HCT116 (cell line): ENCODE measurements at regions not wholly inside any gene's neighbourhood (a gene's known extent, or its start where the extent isn't known, plus 50 kb on each side); places are given as distances from the start of the nearest gene placed in this dataset.

Experiments used
- ATAC-seq: fragments of 200-7000 bp; cut with Tn5 transposase; 2 replicates; pipeline ENCODE4 v1.9.1; 2020; ENCODE audit warnings: mild to moderate bottlenecking, moderate library complexity
- BruUV-seq: library from RNA; stranded (reverse); fragments of 400-500 nt; replicated peaks from 2 replicates; lab custom pipeline; 2021; lab: Mats Ljungman, UMichigan
- CTCF ChIA-PET: fragments of 300-600 bp; sonication (Branson Sonifier 250); formaldehyde crosslinking; loops from one replicate; lab custom pipeline; 2021; ENCODE audit warnings: antibody characterized with exemption; lab: Charles Lee
- POLR2A ChIA-PET: fragments of 300-600, 350-600 bp; sonication (Branson Sonifier 250); formaldehyde crosslinking; loops from one replicate; lab custom pipeline; 2021; ENCODE audit warnings: antibody characterized with exemption; lab: Charles Lee
- RAD21 ChIA-PET, 2 experiments: fragments of 300-600 bp; sonication (Branson Sonifier 250); formaldehyde crosslinking; loops; one replicate each; lab custom pipeline; 2023; ENCODE audit warnings: low total read pairs in 2 of 2; ENCODE audit not compliant: uncharacterized antibody in 2 of 2, unreplicated experiment in 2 of 2, low non-redundant PET in 1 of 2; lab: Charles Lee
- DNase-seq: peaks from one replicate; pipeline ENCODE4 v3.0.0-alpha.2; 2010; ENCODE audit warnings: low read depth, low spot score
- H2AFZ ChIP-seq: fragments of 200-600 bp; shearing (Covaris generic), sonication (generic); 2 replicates; pipeline ENCODE4 v1.6.1; 2017; ENCODE audit warnings: low read depth, mixed run types, mixed read lengths, antibody characterized with exemption, low read length; ENCODE audit not compliant: poor library complexity, severe bottlenecking
- H3K27ac ChIP-seq: 2 replicates; pipeline ENCODE4 v1.5.1; 2012; ENCODE audit warnings: low read depth, low read length
- H3K27me3 ChIP-seq: fragments of 200-600 bp; sonication (generic); 2 replicates; pipeline ENCODE4 v1.6.1; 2016; ENCODE audit warnings: mixed run types, low read length, mixed read lengths; ENCODE audit not compliant: insufficient read depth
- H3K36me3 ChIP-seq, 2 experiments: fragments of 200-500 bp in 1 of 2; fragments of 200-600 bp in 1 of 2; sonication (Bioruptor generic) in 1 of 2; sonication (generic) in 1 of 2; 2 replicates each; pipeline versions ENCODE4 v1.5.1 to v1.6.1; 2014 to 2016; ENCODE audit warnings: low read length in 2 of 2, inconsistent platforms in 1 of 2, mixed read lengths in 1 of 2, mixed run types in 1 of 2; ENCODE audit not compliant: insufficient read depth in 2 of 2, control insufficient read depth in 1 of 2
- H3K4me1 ChIP-seq, 2 experiments: fragments of 200-600 bp in 1 of 2; sonication (generic) in 1 of 2; 2 replicates each; pipeline versions ENCODE4 v1.5.1 to v1.6.1; 2012 to 2017; ENCODE audit warnings: low read length in 2 of 2, inconsistent platforms in 1 of 2, mild to moderate bottlenecking in 1 of 2, mixed read lengths in 1 of 2, mixed run types in 1 of 2, moderate library complexity in 1 of 2; ENCODE audit not compliant: insufficient read depth in 2 of 2, control insufficient read depth in 1 of 2
- H3K4me2 ChIP-seq: fragments of 200-600 bp; sonication (generic); 2 replicates; pipeline ENCODE4 v1.6.1; 2017; ENCODE audit warnings: mixed run types, low read length, mixed read lengths
- H3K4me3 ChIP-seq, 2 experiments: fragments of 200-600 bp in 1 of 2; sonication (generic) in 1 of 2; replicated peaks in 1 of 2; 2 replicates each; pipeline ENCODE4 v1.5.1; 2011 to 2016; ENCODE audit warnings: low read length in 2 of 2, control low read depth in 1 of 2, low read depth in 1 of 2, mild to moderate bottlenecking in 1 of 2, mixed read lengths in 1 of 2, mixed run types in 1 of 2
- H3K79me2 ChIP-seq: fragments of 200-600 bp; sonication (generic); 2 replicates; pipeline ENCODE4 v1.6.1; 2017; ENCODE audit warnings: mild to moderate bottlenecking, mixed run types, low read length, moderate library complexity, mixed read lengths; ENCODE audit not compliant: insufficient read depth
- H3K9ac ChIP-seq: fragments of 200-600 bp; sonication (generic); 2 replicates; pipeline ENCODE4 v1.6.1; 2016; ENCODE audit warnings: low read length, mixed read lengths
- H3K9me2 ChIP-seq: fragments of 200-600 bp; sonication (generic), shearing (Covaris generic); 2 replicates; pipeline ENCODE4 v1.6.1; 2017; ENCODE audit warnings: mixed run types, mild to moderate bottlenecking, moderate library complexity; ENCODE audit not compliant: insufficient read depth
- H3K9me3 ChIP-seq, 2 experiments: fragments of 200-500 bp in 1 of 2; fragments of 200-600 bp in 1 of 2; sonication (Bioruptor generic) in 1 of 2; sonication (generic) in 1 of 2; 2 replicates each; pipeline ENCODE4 v1.6.1; 2014 to 2017; ENCODE audit warnings: low read length in 2 of 2, mixed read lengths in 2 of 2, inconsistent platforms in 1 of 2, low read depth in 1 of 2, mild to moderate bottlenecking in 1 of 2, mixed run types in 1 of 2, moderate library complexity in 1 of 2; ENCODE audit not compliant: control insufficient read depth in 1 of 2, insufficient read depth in 1 of 2
- H4K20me1 ChIP-seq: fragments of 200-600 bp; sonication (generic), shearing (Covaris generic); 2 replicates; pipeline ENCODE4 v1.6.1; 2017; ENCODE audit warnings: mixed run types, mild to moderate bottlenecking, moderate library complexity; ENCODE audit not compliant: insufficient read depth
- CBX3 ChIP-seq: IDR thresholded peaks from 2 replicates; pipeline ENCODE4 v1.6.1; 2012; ENCODE audit warnings: low read depth
- EGR1 ChIP-seq: IDR thresholded peaks from 2 replicates; pipeline ENCODE4 v1.6.1; 2012; ENCODE audit warnings: low read depth
- ELF1 ChIP-seq: IDR thresholded peaks from 2 replicates; pipeline ENCODE4 v1.6.1; 2012; ENCODE audit warnings: low read depth, borderline replicate concordance
- EZH2 ChIP-seq: fragments of 200-600 bp; sonication (generic); IDR thresholded peaks from 2 replicates; pipeline ENCODE4 v1.6.1; 2017; ENCODE audit warnings: antibody characterized with exemption, mixed run types
- FOSL1 ChIP-seq: IDR thresholded peaks from 2 replicates; pipeline ENCODE4 v1.6.1; 2012; ENCODE audit warnings: low read depth
- JUND ChIP-seq: IDR thresholded peaks from 2 replicates; pipeline ENCODE4 v1.6.1; 2012
- POLR2A ChIP-seq: IDR thresholded peaks from 2 replicates; pipeline ENCODE4 v1.7.0; 2011; ENCODE audit warnings: borderline replicate concordance; ENCODE audit not compliant: insufficient read depth, insufficient read length; ENCODE audit errors: extremely low read depth
- POLR2AphosphoS5 ChIP-seq: IDR thresholded peaks from 2 replicates; pipeline ENCODE4 v1.6.1; 2011; ENCODE audit warnings: mild to moderate bottlenecking, low read depth, low read length, moderate library complexity
- SIN3A ChIP-seq: IDR thresholded peaks from 2 replicates; pipeline ENCODE4 v1.6.1; 2012; ENCODE audit warnings: low read depth
- SP1 ChIP-seq: IDR thresholded peaks from 2 replicates; pipeline ENCODE4 v1.6.1; 2012; ENCODE audit warnings: low read depth
- TCF7L2 ChIP-seq: IDR thresholded peaks from 2 replicates; pipeline ENCODE4 v1.7.0; 2011; ENCODE audit warnings: borderline replicate concordance, inconsistent platforms; ENCODE audit not compliant: insufficient read depth, insufficient read length; ENCODE audit errors: extremely low read depth
- YY1 ChIP-seq: IDR thresholded peaks from 2 replicates; pipeline ENCODE4 v1.6.1; 2011; ENCODE audit warnings: low read length, low read depth, moderate library complexity, mild to moderate bottlenecking; ENCODE audit not compliant: insufficient replicate concordance; ENCODE audit errors: extremely low read depth
- ZBTB33 ChIP-seq: IDR thresholded peaks from 2 replicates; pipeline ENCODE4 v1.6.1; 2011; ENCODE audit warnings: mild to moderate bottlenecking, low read length, moderate library complexity; ENCODE audit not compliant: insufficient replicate concordance; ENCODE audit errors: extremely low read depth
- ZFX ChIP-seq: fragments of 450-650 bp; IDR thresholded peaks from 2 replicates; pipeline ENCODE4 v1.6.1; 2017
- intact Hi-C: fragments of 100-400 bp; cut with micrococcal nuclease; formaldehyde crosslinking; loops from 2 replicates; pipeline ENCODE4 v1.10.0; 2022
- TF ChIP-seq, protein P1 (sequence below): IDR thresholded peaks from 2 replicates; pipeline ENCODE4 v1.6.1; 2012
- TF ChIP-seq, protein P2 (sequence below), 3 experiments: fragments of 200-600 bp in 1 of 3; sonication (generic) in 1 of 3; IDR thresholded peaks in 2 of 3; conservative IDR thresholded peaks in 1 of 3; 2 replicates each; pipeline ENCODE4 v1.5.1; 2012 to 2017; ENCODE audit warnings: low read depth in 2 of 3, low read length in 2 of 3, antibody characterized with exemption in 1 of 3, borderline replicate concordance in 1 of 3, control low read depth in 1 of 3, mild to moderate bottlenecking in 1 of 3, mixed read lengths in 1 of 3, mixed run types in 1 of 3, moderate library complexity in 1 of 3; ENCODE audit not compliant: insufficient read depth in 1 of 3

DNA sequence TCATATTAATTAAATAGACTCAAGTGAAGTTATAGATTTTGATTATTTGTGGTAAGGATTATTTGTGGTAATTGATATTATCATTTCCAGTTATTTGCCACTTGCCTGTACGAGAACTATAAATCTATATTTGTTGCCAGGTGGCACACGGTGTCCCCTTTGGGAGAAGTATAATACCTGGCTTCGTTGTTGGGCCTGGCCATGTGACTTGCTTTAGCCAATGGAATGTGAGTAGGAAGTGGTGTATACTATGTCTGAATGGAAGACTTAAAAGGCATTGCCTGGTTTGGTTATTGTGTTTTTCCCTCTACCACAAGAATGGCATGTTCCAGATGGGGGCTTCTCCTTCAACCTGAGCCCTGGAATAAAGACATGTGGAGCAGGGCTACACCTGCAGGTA lies 228.1 kb downstream of the CDC5L start (continued):
- TF ChIP-seq POLR2A (no peak), TCF7L2 (no peak), ZFX (no peak), CBX3 (no peak), SIN3A (no peak)
- TF ChIP-seq, all 23 proteins: peak for 0

DNA sequence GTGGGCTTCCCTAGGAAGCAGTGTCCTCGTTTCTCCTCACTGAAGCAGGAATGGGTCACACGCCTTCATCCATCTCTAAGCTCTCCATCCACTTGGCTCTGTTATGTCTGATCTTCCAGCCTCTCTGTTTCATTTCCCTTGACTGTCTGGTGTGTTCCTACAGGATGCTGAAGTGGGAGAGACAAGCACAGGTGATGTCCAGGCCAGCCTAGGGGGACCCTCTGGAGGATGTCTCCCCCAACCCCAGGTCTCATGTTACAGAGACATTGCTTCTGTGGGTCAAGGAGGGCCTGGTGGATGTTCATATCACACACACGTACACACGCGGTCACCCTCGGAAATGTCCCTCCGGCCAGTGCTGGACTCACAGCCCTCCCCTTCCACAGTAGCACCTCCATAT lies 229.9 kb downstream of the CDC5L start:
- POLR2A ChIA-PET, result no interaction called here
- no peaks in the 10 kb centered on the region for H3K9me2 ChIP-seq
- TF ChIP-seq EGR1, result no peak
- TF ChIP-seq SP1, result no peak
- TF ChIP-seq, protein P1, sequence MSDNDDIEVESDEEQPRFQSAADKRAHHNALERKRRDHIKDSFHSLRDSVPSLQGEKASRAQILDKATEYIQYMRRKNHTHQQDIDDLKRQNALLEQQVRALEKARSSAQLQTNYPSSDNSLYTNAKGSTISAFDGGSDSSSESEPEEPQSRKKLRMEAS, result no peak
- no peak for TF ChIP-seq SIN3A
- TF ChIP-seq POLR2AphosphoS5, result no peak
- no peak for TF ChIP-seq ELF1
- no peak for TF ChIP-seq ZFX
- TF ChIP-seq, all 23 proteins: peak for 0
- H3K79me2 ChIP-seq, result no peaks in the 10 kb centered on the region
- H2AFZ ChIP-seq, result no peak overlapping the region
- no peaks in the 10 kb centered on the region for H3K27me3 ChIP-seq
- CTCF ChIA-PET, result no interaction called here
- H3K36me3 ChIP-seq, result no peaks in the 10 kb centered on the region
- no peaks in the 10 kb centered on the region for H3K9me3 ChIP-seq
- H3K4me1 ChIP-seq, result no peaks in the 10 kb centered on the region
- no TSS peak for BruUV-seq
- ATAC-seq (no peak), DNase-seq (no peak)
- no peak overlapping the region for H3K4me2 ChIP-seq
- RAD21 ChIA-PET, result no interaction called here
- no peaks in the 10 kb centered on the region for H4K20me1 ChIP-seq
- H3K27ac ChIP-seq, result no peak overlapping the region
- no peak overlapping the region for H3K4me3 ChIP-seq
- H3K9ac ChIP-seq, result no peak overlapping the region
- intact Hi-C loops, result no loop called here

- Histone ChIP-seq H3K36me3 (no peaks in the 10 kb centered on the region), H3K4me2 (no peak overlapping the region), H3K9ac (no peak overlapping the region), H3K9me2 (no peaks in the 10 kb centered on the region), H3K4me3 (no peak overlapping the region), H4K20me1 (no peaks in the 10 kb centered on the region), H3K4me1 (no peaks in the 10 kb centered on the region), H2AFZ (no peak overlapping the region), H3K79me2 (no peaks in the 10 kb centered on the region), H3K27ac (no peak overlapping the region), H3K27me3 (no peaks in the 10 kb centered on the region), H3K9me3 (no peaks in the 10 kb centered on the region)
- intact Hi-C loops, result no loop called here
- ChIA-PET RAD21 (no interaction called here), POLR2A (no interaction called here), CTCF (interaction anchor here (0.8 kb wide), 1 partner anchor 25 kb away, joined by 3 read pairs; no protein-coding TSS in a partner anchor)
- ATAC-seq (no peak), DNase-seq (no peak)
- BruUV-seq, result no TSS peak
- TF ChIP-seq EZH2, result no peak
- no peak for TF ChIP-seq ZBTB33
- no peak for TF ChIP-seq SIN3A
- TF ChIP-seq, protein P2, sequence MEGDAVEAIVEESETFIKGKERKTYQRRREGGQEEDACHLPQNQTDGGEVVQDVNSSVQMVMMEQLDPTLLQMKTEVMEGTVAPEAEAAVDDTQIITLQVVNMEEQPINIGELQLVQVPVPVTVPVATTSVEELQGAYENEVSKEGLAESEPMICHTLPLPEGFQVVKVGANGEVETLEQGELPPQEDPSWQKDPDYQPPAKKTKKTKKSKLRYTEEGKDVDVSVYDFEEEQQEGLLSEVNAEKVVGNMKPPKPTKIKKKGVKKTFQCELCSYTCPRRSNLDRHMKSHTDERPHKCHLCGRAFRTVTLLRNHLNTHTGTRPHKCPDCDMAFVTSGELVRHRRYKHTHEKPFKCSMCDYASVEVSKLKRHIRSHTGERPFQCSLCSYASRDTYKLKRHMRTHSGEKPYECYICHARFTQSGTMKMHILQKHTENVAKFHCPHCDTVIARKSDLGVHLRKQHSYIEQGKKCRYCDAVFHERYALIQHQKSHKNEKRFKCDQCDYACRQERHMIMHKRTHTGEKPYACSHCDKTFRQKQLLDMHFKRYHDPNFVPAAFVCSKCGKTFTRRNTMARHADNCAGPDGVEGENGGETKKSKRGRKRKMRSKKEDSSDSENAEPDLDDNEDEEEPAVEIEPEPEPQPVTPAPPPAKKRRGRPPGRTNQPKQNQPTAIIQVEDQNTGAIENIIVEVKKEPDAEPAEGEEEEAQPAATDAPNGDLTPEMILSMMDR (IDR thresholded peaks at IDR 0.05 in 2 of 3, conservative IDR thresholded peaks at IDR 0.05 in 1 of 3; ENCODE audit: borderline replicate concordance in 1 of 3, insufficient read depth in 1 of 3, low read depth in 2 of 3, low read length in 2 of 3), result no peak
- no peak for TF ChIP-seq FOSL1
- no peak for TF ChIP-seq CBX3
- TF ChIP-seq YY1, result no peak
- TF ChIP-seq JUND, result no peak
- TF ChIP-seq EGR1, result no peak
- TF ChIP-seq POLR2A, result no peak
These were observed 230.9 kb downstream of the CDC5L start for GRCh38 chr6:44618371-44618770.
